ENCODE measurements at regions not wholly inside any gene's neighbourhood (a gene's known extent, or its start where the extent isn't known, plus 50 kb on each side); places are given as distances from the start of the nearest gene placed in this dataset.

DNA sequence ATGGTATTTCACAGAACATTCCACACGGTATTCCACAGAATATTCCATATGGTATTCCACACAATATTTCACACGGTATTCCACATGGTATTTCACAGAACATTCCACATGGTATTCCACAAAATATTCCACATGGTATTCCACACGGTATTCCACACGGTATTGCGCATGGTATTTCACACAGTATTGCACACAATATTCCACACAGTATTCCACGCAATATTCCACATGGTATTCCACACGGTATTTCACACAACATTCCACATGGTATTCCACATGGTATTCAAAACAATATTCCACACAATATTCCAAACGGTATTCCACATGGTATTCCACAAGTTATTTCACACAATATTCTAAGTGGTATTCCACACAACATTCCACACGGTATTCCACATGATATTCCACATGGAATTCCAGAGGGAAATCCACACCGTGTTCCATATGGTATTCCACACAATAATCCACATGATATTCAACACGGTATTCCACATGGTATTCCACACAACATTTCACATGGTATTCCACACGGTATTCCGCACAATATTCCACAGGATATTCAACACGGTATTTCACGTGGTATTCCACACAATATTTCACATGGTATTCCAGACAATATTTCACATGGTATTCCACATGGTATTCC is 136.7 kb upstream of the CHST15 start:
- TF ChIP-seq CTCF (IDR thresholded peaks at IDR 0.05) (no peak), POLR2A (IDR thresholded peaks at IDR 0.05) (no peak)
